ENCODE measurements at regions not wholly inside any gene's neighbourhood (a gene's known extent, or its start where the extent isn't known, plus 50 kb on each side); places are given as distances from the start of the nearest gene placed in this dataset.

DNA sequence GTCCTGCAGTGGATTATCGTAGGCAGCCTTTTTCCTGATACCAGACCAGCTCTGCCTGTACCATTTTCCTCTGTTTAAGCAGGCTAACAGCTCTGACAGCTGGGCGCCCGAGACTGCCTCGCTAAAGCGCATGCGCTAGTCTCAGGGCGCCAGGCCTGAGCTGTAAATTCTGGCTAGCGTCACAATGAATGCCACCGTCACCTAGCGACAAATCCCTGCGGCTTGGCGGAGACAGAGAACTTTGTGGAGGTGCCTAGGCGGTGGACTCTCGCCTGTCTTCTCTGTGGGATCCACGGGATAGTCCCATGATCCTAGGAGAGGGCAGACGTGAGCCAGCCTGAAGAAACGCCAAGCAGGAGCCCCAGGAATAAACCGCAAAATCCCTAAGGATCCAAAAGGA is 573.9 kb downstream of the KCNJ18 start:
- ATAC-seq (no peak), DNase-seq (ENCODE audit: low spot score) (no peak), FAIRE-seq (no peak)
- no peak overlapping the region for H3K4me2 ChIP-seq (ENCODE audit: low read depth, low read length)
- no peaks in the 10 kb centered on the region for H3K27me3 ChIP-seq (ENCODE audit: control insufficient read depth in 1 of 2, insufficient read depth in 2 of 2, low read length in 2 of 2)
- H3K36me3 ChIP-seq (replicated peaks in 1 of 2; ENCODE audit: control insufficient read depth in 1 of 2, insufficient read depth in 2 of 2, low read length in 2 of 2) = no peaks in the 10 kb centered on the region
- WGBS (ENCODE audit: low lambda C conversion rate) = 32% methylated on average over 6 of the region's 18 CpGs
- intact Hi-C loops (cut with micrococcal nuclease; ENCODE audit: unreplicated experiment) (no loop called here), in situ Hi-C loops (cut with HindIII; ENCODE audit: extremely low pct_ligation_motif_present, low pct_unique_long_range_greater_than_20kb) (no loop called here)
- no peaks in the 10 kb centered on the region for H3K9me3 ChIP-seq (ENCODE audit: low read length)
- no peak overlapping the region for H2AFZ ChIP-seq (ENCODE audit: low read length)
- H3K79me2 ChIP-seq (ENCODE audit: insufficient read depth, low read length) = no peaks in the 10 kb centered on the region
- H4K20me1 ChIP-seq (ENCODE audit: insufficient read depth, low read length) = no peaks in the 10 kb centered on the region
- H3K9ac ChIP-seq (ENCODE audit: insufficient read depth, low read depth, low read length) = no peak overlapping the region
- no TSS peak for BruUV-seq (replicated peaks)
- POLR2A ChIA-PET = no interaction called here
- H3K4me3 ChIP-seq (replicated peaks in 1 of 3; ENCODE audit: insufficient read depth in 1 of 3, low read depth in 2 of 3, low read length in 3 of 3) = no peak overlapping the region
- H3K27ac ChIP-seq (ENCODE audit: extremely low read length, insufficient read depth, low read length) = no peak overlapping the region
- CTCF ChIA-PET (ENCODE audit: low intra/inter-chr PET ratio, low total read pairs) = no interaction called here
- TF ChIP-seq GABPB1 (CRISPR knock-in tag; IDR thresholded peaks at IDR 0.05) (no peak), ZNF75D (CRISPR knock-in tag; IDR thresholded peaks at IDR 0.05; ENCODE audit: borderline replicate concordance) (no peak), SP2 (CRISPR knock-in tag; IDR thresholded peaks at IDR 0.05) (no peak), NFIB (CRISPR knock-in tag; IDR thresholded peaks at IDR 0.05; ENCODE audit: borderline replicate concordance) (no peak), KAT7 (CRISPR knock-in tag; IDR thresholded peaks at IDR 0.05; ENCODE audit: borderline replicate concordance) (no peak), RAD51 (IDR thresholded peaks at IDR 0.05; ENCODE audit: borderline replicate concordance) (no peak), ZMYM3 (CRISPR knock-in tag; IDR thresholded peaks at IDR 0.05) (no peak), BRD4 (CRISPR knock-in tag; IDR thresholded peaks at IDR 0.05) (no peak), ZBTB7B (CRISPR knock-in tag; IDR thresholded peaks at IDR 0.05) (no peak)
- TF ChIP-seq, protein P1, sequence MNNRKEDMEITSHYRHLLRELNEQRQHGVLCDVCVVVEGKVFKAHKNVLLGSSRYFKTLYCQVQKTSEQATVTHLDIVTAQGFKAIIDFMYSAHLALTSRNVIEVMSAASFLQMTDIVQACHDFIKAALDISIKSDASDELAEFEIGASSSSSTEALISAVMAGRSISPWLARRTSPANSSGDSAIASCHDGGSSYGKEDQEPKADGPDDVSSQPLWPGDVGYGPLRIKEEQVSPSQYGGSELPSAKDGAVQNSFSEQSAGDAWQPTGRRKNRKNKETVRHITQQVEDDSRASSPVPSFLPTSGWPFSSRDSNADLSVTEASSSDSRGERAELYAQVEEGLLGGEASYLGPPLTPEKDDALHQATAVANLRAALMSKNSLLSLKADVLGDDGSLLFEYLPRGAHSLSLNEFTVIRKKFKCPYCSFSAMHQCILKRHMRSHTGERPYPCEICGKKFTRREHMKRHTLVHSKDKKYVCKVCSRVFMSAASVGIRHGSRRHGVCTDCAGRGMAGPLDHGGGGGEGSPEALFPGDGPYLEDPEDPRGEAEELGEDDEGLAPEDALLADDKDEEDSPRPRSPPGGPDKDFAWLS (CRISPR knock-in tag; IDR thresholded peaks at IDR 0.05; ENCODE audit: borderline replicate concordance) = no peak
- TF ChIP-seq, protein P2, sequence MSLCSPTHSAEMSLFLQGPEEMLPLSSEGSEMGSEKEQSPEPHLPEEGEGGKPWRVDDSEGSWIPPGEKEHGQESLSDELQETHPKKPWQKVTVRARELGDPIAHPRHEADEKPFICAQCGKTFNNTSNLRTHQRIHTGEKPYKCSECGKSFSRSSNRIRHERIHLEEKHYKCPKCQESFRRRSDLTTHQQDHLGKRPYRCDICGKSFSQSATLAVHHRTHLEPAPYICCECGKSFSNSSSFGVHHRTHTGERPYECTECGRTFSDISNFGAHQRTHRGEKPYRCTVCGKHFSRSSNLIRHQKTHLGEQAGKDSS (CRISPR knock-in tag; IDR thresholded peaks at IDR 0.05; ENCODE audit: borderline replicate concordance, low read depth) = no peak
- no peaks in the 10 kb centered on the region for H3K4me1 ChIP-seq (ENCODE audit: insufficient read depth, low read length)
